H9 (cell line): ENCODE measurements at regions not wholly inside any gene's neighbourhood (a gene's known extent, or its start where the extent isn't known, plus 50 kb on each side); places are given as distances from the start of the nearest gene placed in this dataset.

ENCODE experiments used
- DNase-seq: peaks from one replicate; pipeline ENCODE4 v3.0.0-alpha.2; 2017
- H2AFZ ChIP-seq: one replicate; pipeline ENCODE4 v1.6.1; 2013; ENCODE audit warnings: mild to moderate bottlenecking, low read length, control low read depth, moderate library complexity
- H2AK5ac ChIP-seq: 2 replicates; pipeline ENCODE4 v1.6.1; 2013; ENCODE audit warnings: low read length, control low read depth, mixed read lengths; ENCODE audit not compliant: insufficient read length
- H2BK120ac ChIP-seq: one replicate; pipeline ENCODE4 v1.6.1; 2013; ENCODE audit warnings: low read depth, mild to moderate bottlenecking, low read length, control low read depth, inconsistent platforms; ENCODE audit not compliant: poor library complexity, severe bottlenecking
- H2BK12ac ChIP-seq: 2 replicates; pipeline ENCODE4 v1.6.1; 2013; ENCODE audit warnings: low read length, control low read depth, mixed read lengths, low read depth; ENCODE audit not compliant: insufficient read length
- H2BK15ac ChIP-seq: 2 replicates; pipeline ENCODE4 v1.6.1; 2013; ENCODE audit warnings: low read depth, low read length, control low read depth
- H2BK20ac ChIP-seq: one replicate; pipeline ENCODE4 v1.6.1; 2013; ENCODE audit warnings: low read depth, mild to moderate bottlenecking, low read length, control low read depth, inconsistent platforms; ENCODE audit not compliant: poor library complexity, severe bottlenecking
- H2BK5ac ChIP-seq: 2 replicates; pipeline ENCODE4 v1.6.1; 2013; ENCODE audit warnings: low read length, control low read depth, mixed read lengths; ENCODE audit not compliant: insufficient read length
- H3K14ac ChIP-seq: 2 replicates; pipeline ENCODE4 v1.6.1; 2013; ENCODE audit warnings: low read length, control low read depth; ENCODE audit not compliant: insufficient read depth
- H3K18ac ChIP-seq: 2 replicates; pipeline ENCODE4 v1.6.1; 2013; ENCODE audit warnings: low read depth, mild to moderate bottlenecking, mixed read lengths, low read length, control low read depth; ENCODE audit not compliant: insufficient read length
- H3K23ac ChIP-seq: 2 replicates; pipeline ENCODE4 v1.6.1; 2013; ENCODE audit warnings: low read length, control low read depth, mixed read lengths, low read depth; ENCODE audit not compliant: insufficient read length
- H3K23me2 ChIP-seq: 2 replicates; pipeline ENCODE4 v1.6.1; 2013; ENCODE audit warnings: low read depth, mild to moderate bottlenecking, mixed read lengths, low read length, control low read depth; ENCODE audit not compliant: insufficient read length, poor library complexity, severe bottlenecking
- H3K27ac ChIP-seq: 2 replicates; pipeline ENCODE4 v1.5.1; 2013; ENCODE audit warnings: low read length, control low read depth, mixed read lengths, low read depth; ENCODE audit not compliant: insufficient read length
- H3K27me3 ChIP-seq: 2 replicates; pipeline ENCODE4 v1.6.1; 2013; ENCODE audit warnings: low read length, control low read depth, inconsistent platforms; ENCODE audit not compliant: insufficient read depth
- H3K4ac ChIP-seq: 2 replicates; pipeline ENCODE4 v1.6.1; 2013; ENCODE audit warnings: low read depth, mild to moderate bottlenecking, control low read depth, inconsistent platforms, low read length, moderate library complexity
- H3K4me1 ChIP-seq: 2 replicates; pipeline ENCODE4 v1.6.1; 2013; ENCODE audit warnings: low read length, control low read depth, inconsistent platforms; ENCODE audit not compliant: insufficient read depth
- H3K4me2 ChIP-seq: 2 replicates; pipeline ENCODE4 v1.6.1; 2013; ENCODE audit warnings: low read length, control low read depth, mixed read lengths; ENCODE audit not compliant: insufficient read length, insufficient read depth
- H3K56ac ChIP-seq: 2 replicates; pipeline ENCODE4 v1.6.1; 2013; ENCODE audit warnings: low read depth, mild to moderate bottlenecking, mixed read lengths, low read length, control low read depth; ENCODE audit not compliant: insufficient read length
- H3K79me1 ChIP-seq: 2 replicates; pipeline ENCODE4 v1.6.1; 2013; ENCODE audit warnings: low read depth, mild to moderate bottlenecking, moderate library complexity, low read length, control low read depth, inconsistent platforms; ENCODE audit not compliant: insufficient read depth, poor library complexity, severe bottlenecking
- H3K79me2 ChIP-seq: 2 replicates; pipeline ENCODE4 v1.6.1; 2013; ENCODE audit warnings: low read length, control low read depth, inconsistent platforms; ENCODE audit not compliant: insufficient read depth
- H3K9ac ChIP-seq: 2 replicates; pipeline ENCODE4 v1.6.1; 2013; ENCODE audit warnings: low read length, control low read depth, mixed read lengths; ENCODE audit not compliant: insufficient read length; ENCODE audit errors: extremely low read depth
- H3K9me3 ChIP-seq: one replicate; pipeline ENCODE4 v1.6.1; 2013; ENCODE audit warnings: low read depth, low read length, inconsistent platforms; ENCODE audit not compliant: control insufficient read depth
- H3T11ph ChIP-seq: one replicate; pipeline ENCODE4 v1.6.1; 2013; ENCODE audit warnings: mild to moderate bottlenecking, low read length, control low read depth, inconsistent platforms
- H4K20me1 ChIP-seq: one replicate; pipeline ENCODE4 v1.6.1; 2013; ENCODE audit not compliant: control insufficient read depth, insufficient read length, insufficient read depth
- H4K5ac ChIP-seq: 2 replicates; pipeline ENCODE4 v1.6.1; 2013; ENCODE audit warnings: low read depth, mild to moderate bottlenecking, mixed read lengths, low read length, control low read depth; ENCODE audit not compliant: insufficient read length
- H4K8ac ChIP-seq: replicated peaks from 2 replicates; pipeline ENCODE4 v1.6.1; 2013; ENCODE audit warnings: low read length, control low read depth, mixed read lengths, low read depth; ENCODE audit not compliant: insufficient read length
- H4K91ac ChIP-seq: 2 replicates; pipeline ENCODE4 v1.6.1; 2013; ENCODE audit warnings: low read depth, mild to moderate bottlenecking, moderate library complexity, mixed read lengths, low read length, control low read depth; ENCODE audit not compliant: insufficient read length
- H3K27ac Mint-ChIP-seq, 3 experiments: 2 replicates in 2 of 3; 3 replicates in 1 of 3; pipeline ENCODE4 v1.8.0; 2020 to 2021; ENCODE audit warnings: mixed read lengths in 3 of 3, mild to moderate bottlenecking in 1 of 3, moderate library complexity in 1 of 3
- H3K27me3 Mint-ChIP-seq: 2 replicates; pipeline ENCODE4 v1.8.0; 2021; ENCODE audit warnings: low read depth, mild to moderate bottlenecking, moderate library complexity, mixed read lengths
- H3K36me3 Mint-ChIP-seq, 3 experiments: 2 replicates in 2 of 3; 3 replicates in 1 of 3; pipeline ENCODE4 v1.8.0; 2020 to 2021; ENCODE audit warnings: low read depth in 3 of 3, mixed read lengths in 3 of 3; ENCODE audit not compliant: insufficient read depth in 1 of 3
- H3K4me1 Mint-ChIP-seq, 2 experiments: 2 replicates each; pipeline ENCODE4 v1.8.0; 2020; ENCODE audit warnings: mixed read lengths in 2 of 2
- H3K4me3 Mint-ChIP-seq, 2 experiments: 2 replicates in 1 of 2; 3 replicates in 1 of 2; pipeline ENCODE4 v1.8.0; 2020 to 2021; ENCODE audit warnings: mild to moderate bottlenecking in 2 of 2, mixed read lengths in 2 of 2, moderate library complexity in 1 of 2
- H3K9me3 Mint-ChIP-seq, 2 experiments: 2 replicates in 1 of 2; 3 replicates in 1 of 2; pipeline ENCODE4 v1.8.0; 2020; ENCODE audit warnings: mild to moderate bottlenecking in 2 of 2, mixed read lengths in 2 of 2, moderate library complexity in 1 of 2
- CTCF ChIP-seq: fragments of 200-600 bp; sonication (generic); conservative IDR thresholded peaks from 3 replicates; pipeline ENCODE4 v1.8.0; 2021; ENCODE audit warnings: antibody characterized with exemption, mild to moderate bottlenecking
- WGBS: extraction: QIAGEN DNeasy Blood & Tissue Kit; methylation state at CpG from one replicate; pipeline ENCODE4 v1.1.7; 2013; ENCODE audit warnings: missing lambda C conversion rate, low lambda C conversion rate, mixed read lengths; ENCODE audit not compliant: insufficient read length; ENCODE audit errors: extremely low coverage; 5-methylcytosine and 5-hydroxymethylcytosine counted together

GRCh38 chr4:170743633-170744032 lies 653.9 kb upstream of the AADAT start:
- H3K9me3 ChIP-seq: no peaks in the 10 kb centered on the region
- no peak overlapping the region for H3T11ph ChIP-seq
- no peak overlapping the region for H2BK120ac ChIP-seq
- no peaks in the 10 kb centered on the region for H3K23me2 ChIP-seq
- no peak overlapping the region for H4K5ac ChIP-seq
- H3K79me1 ChIP-seq: no peaks in the 10 kb centered on the region
- TF ChIP-seq CTCF: no peak
- H4K91ac ChIP-seq: no peak overlapping the region
- peak overlapping the region in 1 of 3 experiments; percentile 12; a peak in 4 of 7 replicates for H3K27ac Mint-ChIP-seq
- H3K23ac ChIP-seq: no peak overlapping the region
- H2AK5ac ChIP-seq: no peak overlapping the region
- H3K4ac ChIP-seq: no peak overlapping the region
- H3K4me1 ChIP-seq: no peaks in the 10 kb centered on the region; the same call in 1 of the 2 replicates
- no peak overlapping the region for H3K14ac ChIP-seq
- H3K79me2 ChIP-seq: no peaks in the 10 kb centered on the region
- H2BK20ac ChIP-seq: no peak overlapping the region
- H2BK12ac ChIP-seq: no peak overlapping the region
- H3K27me3 Mint-ChIP-seq: no peaks in the 10 kb centered on the region
- H3K36me3 Mint-ChIP-seq: no peaks in the 10 kb centered on the region
- no peak overlapping the region for H3K18ac ChIP-seq
- H3K9ac ChIP-seq: no peak overlapping the region
- no CpG with 5 or more reads among the region's 13 CpGs for WGBS
- H3K4me2 ChIP-seq: no peak overlapping the region
- H2AFZ ChIP-seq: no peak overlapping the region
- H3K27ac ChIP-seq: no peak overlapping the region
- no peak overlapping the region for H4K8ac ChIP-seq
- no peak overlapping the region for H2BK5ac ChIP-seq
- H3K4me3 Mint-ChIP-seq: no peak overlapping the region
- H4K20me1 ChIP-seq: no peaks in the 10 kb centered on the region
- peaks cover 11 to 26% of the 10 kb centered on the region in 2 experiments for H3K4me1 Mint-ChIP-seq
- H3K9me3 Mint-ChIP-seq: no peaks in the 10 kb centered on the region
- no peak overlapping the region for H3K56ac ChIP-seq
- H3K27me3 ChIP-seq: no peaks in the 10 kb centered on the region
- DNase-seq: no peak
- H2BK15ac ChIP-seq: no peak overlapping the region
